Endothelial cell (in vitro differentiated cells): ENCODE measurements at regions not wholly inside any gene's neighbourhood (a gene's known extent, or its start where the extent isn't known, plus 50 kb on each side); places are given as distances from the start of the nearest gene placed in this dataset.

Experiments used
- DNase-seq: peaks from one replicate; pipeline ENCODE4 v3.0.0; 2021; ENCODE audit warnings: low spot score
- H3K27ac Mint-ChIP-seq: one replicate; pipeline ENCODE4 v1.8.0; 2021; ENCODE audit warnings: mixed read lengths, inconsistent platforms; ENCODE audit not compliant: unreplicated experiment
- H3K27me3 Mint-ChIP-seq: one replicate; pipeline ENCODE4 v1.8.0; 2021; ENCODE audit warnings: mild to moderate bottlenecking, moderate library complexity, mixed read lengths, inconsistent platforms; ENCODE audit not compliant: unreplicated experiment
- H3K36me3 Mint-ChIP-seq: one replicate; pipeline ENCODE4 v1.8.0; 2021; ENCODE audit warnings: mild to moderate bottlenecking, low read depth, mixed read lengths, inconsistent platforms; ENCODE audit not compliant: unreplicated experiment
- H3K4me1 Mint-ChIP-seq: one replicate; pipeline ENCODE4 v1.8.0; 2021; ENCODE audit warnings: mild to moderate bottlenecking, mixed read lengths, inconsistent platforms; ENCODE audit not compliant: unreplicated experiment
- H3K4me3 Mint-ChIP-seq: one replicate; pipeline ENCODE4 v1.8.0; 2021; ENCODE audit warnings: mild to moderate bottlenecking, mixed read lengths, inconsistent platforms; ENCODE audit not compliant: unreplicated experiment
- H3K9me3 Mint-ChIP-seq: one replicate; pipeline ENCODE4 v1.8.0; 2021; ENCODE audit warnings: mixed read lengths, inconsistent platforms; ENCODE audit not compliant: unreplicated experiment
- TF ChIP-seq, protein P1 (sequence below): fragments of 200-600 bp; sonication (generic); IDR thresholded peaks from one replicate; pipeline ENCODE4 v1.5.0; 2021; ENCODE audit warnings: antibody characterized with exemption; ENCODE audit not compliant: unreplicated experiment

DNA sequence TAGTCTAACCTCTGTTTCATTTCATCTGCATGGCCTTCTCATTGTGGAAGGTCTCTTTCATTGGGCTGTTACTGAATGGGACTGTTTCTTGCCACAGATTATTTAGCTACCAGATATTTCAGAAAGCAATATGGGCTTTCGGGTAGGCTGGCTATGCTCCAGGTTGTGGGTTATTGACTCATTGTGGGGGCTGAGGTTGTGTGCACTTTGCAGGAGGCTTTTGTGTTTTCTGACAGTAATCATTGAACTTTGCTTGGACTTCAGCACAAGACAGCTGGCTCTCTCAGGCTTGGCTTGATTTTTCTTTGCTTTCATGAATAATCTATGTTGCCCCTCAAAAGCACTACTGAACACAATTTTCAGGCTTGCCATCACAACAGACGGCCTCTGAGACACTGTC, 771.1 kb upstream of the TSPY4 start:
- no peak for DNase-seq
- Mint-ChIP-seq H3K4me3 (no peak overlapping the region), H3K4me1 (no peaks in the 10 kb centered on the region), H3K27me3 (no peaks in the 10 kb centered on the region), H3K27ac (no peak overlapping the region), H3K36me3 (no peaks in the 10 kb centered on the region), H3K9me3 (no peaks in the 10 kb centered on the region)
- TF ChIP-seq, protein P1, sequence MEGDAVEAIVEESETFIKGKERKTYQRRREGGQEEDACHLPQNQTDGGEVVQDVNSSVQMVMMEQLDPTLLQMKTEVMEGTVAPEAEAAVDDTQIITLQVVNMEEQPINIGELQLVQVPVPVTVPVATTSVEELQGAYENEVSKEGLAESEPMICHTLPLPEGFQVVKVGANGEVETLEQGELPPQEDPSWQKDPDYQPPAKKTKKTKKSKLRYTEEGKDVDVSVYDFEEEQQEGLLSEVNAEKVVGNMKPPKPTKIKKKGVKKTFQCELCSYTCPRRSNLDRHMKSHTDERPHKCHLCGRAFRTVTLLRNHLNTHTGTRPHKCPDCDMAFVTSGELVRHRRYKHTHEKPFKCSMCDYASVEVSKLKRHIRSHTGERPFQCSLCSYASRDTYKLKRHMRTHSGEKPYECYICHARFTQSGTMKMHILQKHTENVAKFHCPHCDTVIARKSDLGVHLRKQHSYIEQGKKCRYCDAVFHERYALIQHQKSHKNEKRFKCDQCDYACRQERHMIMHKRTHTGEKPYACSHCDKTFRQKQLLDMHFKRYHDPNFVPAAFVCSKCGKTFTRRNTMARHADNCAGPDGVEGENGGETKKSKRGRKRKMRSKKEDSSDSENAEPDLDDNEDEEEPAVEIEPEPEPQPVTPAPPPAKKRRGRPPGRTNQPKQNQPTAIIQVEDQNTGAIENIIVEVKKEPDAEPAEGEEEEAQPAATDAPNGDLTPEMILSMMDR, result no peak

DNA sequence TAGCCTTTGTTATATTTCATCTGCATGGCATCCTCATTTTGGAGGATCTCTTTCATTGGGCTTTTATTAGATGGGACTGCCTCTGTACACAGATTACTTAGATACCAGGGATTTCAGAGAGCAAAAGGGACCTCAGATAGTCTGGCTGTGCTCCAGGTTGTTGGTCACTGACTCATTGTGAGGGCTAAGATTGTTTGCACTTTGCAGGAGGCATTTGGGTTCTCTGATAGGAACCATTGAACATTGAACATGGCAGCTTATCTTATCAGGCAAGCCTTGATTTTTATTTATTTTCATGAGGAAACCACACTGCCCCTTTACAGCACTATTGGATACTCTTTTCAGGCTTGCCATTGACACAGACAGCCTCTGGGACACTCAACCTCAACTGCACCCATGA, 766.9 kb upstream of the TSPY4 start:
- Mint-ChIP-seq H3K9me3 (no peaks in the 10 kb centered on the region), H3K4me3 (no peak overlapping the region), H3K36me3 (no peaks in the 10 kb centered on the region), H3K27ac (no peak overlapping the region), H3K27me3 (no peaks in the 10 kb centered on the region), H3K4me1 (no peaks in the 10 kb centered on the region)
- DNase-seq, result no peak
- TF ChIP-seq, protein P1, result no peak

DNA sequence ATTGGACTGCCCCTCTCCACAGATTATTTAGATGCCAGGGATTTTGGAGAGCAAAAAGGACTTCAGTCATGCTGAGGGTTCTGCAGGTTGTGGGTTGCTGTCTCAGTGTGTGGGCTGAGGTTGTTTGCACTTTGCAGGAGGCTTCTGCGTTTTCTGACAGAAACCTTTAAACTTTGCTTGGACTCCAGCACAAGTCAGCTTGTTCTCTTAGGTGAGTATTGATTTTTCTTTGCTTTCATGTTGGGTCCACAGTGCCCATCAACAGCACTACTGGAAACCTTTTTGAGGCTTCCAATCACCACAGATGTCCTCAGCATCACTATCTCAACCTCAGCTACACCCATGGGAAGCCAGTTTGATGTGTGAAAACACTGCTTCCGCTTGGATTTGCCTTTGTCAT, 764.3 kb upstream of the TSPY4 start:
- no peaks in the 10 kb centered on the region for H3K36me3 Mint-ChIP-seq
- no peaks in the 10 kb centered on the region for H3K4me1 Mint-ChIP-seq
- H3K9me3 Mint-ChIP-seq, result no peaks in the 10 kb centered on the region
- no peak overlapping the region for H3K27ac Mint-ChIP-seq
- H3K4me3 Mint-ChIP-seq, result no peak overlapping the region
- peaks cover 4% of the 10 kb centered on the region for H3K27me3 Mint-ChIP-seq
- no peak for DNase-seq
- TF ChIP-seq, protein P1, result no peak

DNA sequence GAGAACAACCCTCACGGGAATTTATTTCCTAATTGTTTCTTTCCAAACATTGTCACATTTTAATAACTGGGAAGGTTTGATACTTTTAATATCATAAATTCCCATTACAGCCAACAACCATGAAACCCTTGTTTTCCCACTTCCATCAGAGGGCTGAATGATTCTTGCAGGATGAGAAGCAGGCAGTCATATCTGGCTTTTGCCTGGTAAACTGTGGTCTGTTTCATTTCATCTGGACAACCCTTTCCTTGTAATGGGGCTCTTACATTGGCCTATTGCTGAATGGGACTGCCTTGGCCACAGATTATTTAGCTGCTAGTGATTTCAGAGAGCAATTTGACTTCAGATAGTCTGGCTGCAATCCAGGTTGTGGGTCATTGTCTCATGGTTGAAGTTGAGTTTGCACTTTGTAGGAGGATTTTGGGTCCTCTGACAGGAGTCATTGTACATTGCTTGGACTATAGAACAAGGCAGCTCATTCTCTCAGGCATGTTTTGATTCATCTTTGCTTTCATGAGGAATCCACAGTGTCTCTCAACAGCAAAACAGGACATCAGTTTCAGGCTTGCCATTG, 754.9 kb upstream of the TSPY4 start:
- Mint-ChIP-seq H3K4me1 (no peaks in the 10 kb centered on the region), H3K27me3 (no peaks in the 10 kb centered on the region), H3K9me3 (peaks cover 4% of the 10 kb centered on the region), H3K4me3 (no peak overlapping the region), H3K36me3 (no peaks in the 10 kb centered on the region), H3K27ac (no peak overlapping the region)
- TF ChIP-seq, protein P1, result no peak
- DNase-seq, result no peak

DNA sequence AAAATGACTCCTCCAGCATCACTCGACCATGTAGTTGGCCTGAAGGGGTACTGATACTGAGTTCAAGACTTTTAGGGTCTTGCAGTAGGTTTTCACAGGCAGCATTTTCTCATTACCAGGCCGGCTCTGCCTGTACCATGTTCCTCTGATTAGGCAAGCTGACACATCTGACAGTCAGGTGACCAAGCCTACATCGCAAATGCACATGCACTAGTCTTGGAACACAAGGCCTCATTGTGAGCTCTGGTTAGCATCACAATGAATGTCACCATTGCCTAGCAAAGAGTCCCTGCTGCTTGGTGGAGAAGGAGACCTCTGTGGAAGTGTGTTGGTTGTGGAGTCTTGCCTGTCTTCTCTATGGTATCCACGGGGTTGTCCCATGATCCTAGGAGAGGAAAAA, 754.1 kb upstream of the TSPY4 start:
- Mint-ChIP-seq H3K27ac (no peak overlapping the region), H3K36me3 (no peaks in the 10 kb centered on the region), H3K4me1 (no peaks in the 10 kb centered on the region), H3K9me3 (peaks cover 4% of the 10 kb centered on the region), H3K4me3 (no peak overlapping the region), H3K27me3 (no peaks in the 10 kb centered on the region)
- TF ChIP-seq, protein P1, result no peak
- DNase-seq, result no peak
